T-helper 2 cell treated with Interferon-gamma antibody and Interleukin-4, amounts not matched to agents 5 μg/mL and 100 μg/mL, for 36 hours (primary cell): ENCODE measurements at regions not wholly inside any gene's neighbourhood (a gene's known extent, or its start where the extent isn't known, plus 50 kb on each side); places are given as distances from the start of the nearest gene placed in this dataset.

Experiments
- DNase-seq: peaks from one replicate; pipeline ENCODE4 v3.0.0; 2021; ENCODE audit warnings: low spot score
- H3K27ac Mint-ChIP-seq: one replicate; pipeline ENCODE4 v1.8.0; 2021; ENCODE audit warnings: mild to moderate bottlenecking, mixed read lengths
- H3K27me3 Mint-ChIP-seq: one replicate; pipeline ENCODE4 v1.8.0; 2021; ENCODE audit warnings: low read depth, mixed read lengths
- H3K36me3 Mint-ChIP-seq: one replicate; pipeline ENCODE4 v1.8.0; 2021; ENCODE audit warnings: low read depth, mixed read lengths
- H3K4me1 Mint-ChIP-seq: one replicate; pipeline ENCODE4 v1.8.0; 2021; ENCODE audit warnings: low read depth, mixed read lengths
- H3K4me3 Mint-ChIP-seq: one replicate; pipeline ENCODE4 v1.8.0; 2022; ENCODE audit warnings: mild to moderate bottlenecking, moderate library complexity, mixed read lengths
- H3K9me3 Mint-ChIP-seq: one replicate; pipeline ENCODE4 v1.8.0; 2021; ENCODE audit warnings: mixed read lengths

GRCh38 chr1:181392613-181393220 lies 90.6 kb upstream of the CACNA1E start:
- Mint-ChIP-seq H3K4me3 (no peak overlapping the region), H3K27ac (peak overlapping the region; percentile 8)
- DNase-seq = no peak

GRCh38 chr1:181394766-181395165 lies 88.6 kb upstream of the CACNA1E start:
- no peak for DNase-seq
- Mint-ChIP-seq H3K4me1 (peaks cover 41% of the 10 kb centered on the region), H3K9me3 (no peaks in the 10 kb centered on the region), H3K27ac (no peak overlapping the region), H3K27me3 (peaks cover 3% of the 10 kb centered on the region), H3K36me3 (no peaks in the 10 kb centered on the region), H3K4me3 (no peak overlapping the region)

More at GRCh38 chr1:181392613-181393220, 90.6 kb upstream of the CACNA1E start:
- H3K27me3 Mint-ChIP-seq = peaks cover 5% of the 10 kb centered on the region
- H3K9me3 Mint-ChIP-seq = no peaks in the 10 kb centered on the region
- H3K36me3 Mint-ChIP-seq = no peaks in the 10 kb centered on the region
- H3K4me1 Mint-ChIP-seq = peaks cover 27% of the 10 kb centered on the region

DNA sequence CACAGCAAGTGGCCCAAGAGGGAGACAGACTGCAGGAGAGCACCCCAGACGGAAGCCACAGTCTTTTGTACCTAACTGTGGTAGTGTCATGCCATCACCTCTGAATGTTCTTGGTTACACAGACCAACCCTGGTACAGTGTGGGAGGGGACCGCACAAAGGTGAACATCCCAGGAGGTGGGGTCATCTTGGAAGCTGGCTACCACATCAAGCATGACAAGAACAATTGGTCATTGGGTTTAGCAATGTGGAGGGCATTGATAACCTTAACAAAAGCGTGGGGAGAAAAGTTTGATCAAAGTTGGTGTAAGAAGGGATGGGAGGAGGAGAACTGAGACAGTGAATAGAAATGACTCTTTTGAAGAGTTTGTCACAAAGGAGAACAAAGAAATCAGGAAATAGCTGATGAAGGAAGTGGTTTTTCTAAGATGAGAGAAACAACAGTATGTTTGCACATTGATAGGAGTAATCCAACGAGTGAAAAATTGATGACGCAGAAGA lies 87.1 kb upstream of the CACNA1E start:
- no peak overlapping the region for H3K4me3 Mint-ChIP-seq
- H3K36me3 Mint-ChIP-seq = peaks cover 2% of the 10 kb centered on the region
- peaks cover 51% of the 10 kb centered on the region for H3K4me1 Mint-ChIP-seq
- DNase-seq = peak; percentile 59
- no peaks in the 10 kb centered on the region for H3K9me3 Mint-ChIP-seq
- H3K27me3 Mint-ChIP-seq = no peaks in the 10 kb centered on the region
- H3K27ac Mint-ChIP-seq = no peak overlapping the region

GRCh38 chr1:181396811-181397210 lies 86.5 kb upstream of the CACNA1E start:
- Mint-ChIP-seq H3K4me1 (peaks cover 49% of the 10 kb centered on the region), H3K9me3 (no peaks in the 10 kb centered on the region), H3K36me3 (peaks cover 2% of the 10 kb centered on the region), H3K27ac (no peak overlapping the region), H3K27me3 (no peaks in the 10 kb centered on the region), H3K4me3 (no peak overlapping the region)
- DNase-seq = no peak

DNA sequence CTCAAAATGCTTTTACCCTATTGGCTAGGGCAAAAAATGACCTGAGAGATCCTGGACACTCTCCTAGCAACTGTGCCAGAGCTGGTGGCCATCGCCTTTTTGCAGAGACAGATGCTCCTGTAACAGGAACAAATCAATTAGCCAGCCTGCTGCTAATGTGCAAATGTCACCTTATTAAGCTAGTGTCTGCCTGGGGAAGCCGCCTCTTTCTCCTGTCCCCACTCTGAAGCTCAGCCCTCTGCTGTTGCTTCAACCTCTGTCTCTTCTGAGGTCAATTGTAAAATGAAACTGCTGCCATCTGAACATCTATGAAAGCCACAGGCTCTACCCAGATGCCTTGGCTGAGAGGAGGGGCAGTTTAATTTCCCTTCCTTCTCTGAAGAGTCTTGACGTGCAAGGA lies 85.5 kb upstream of the CACNA1E start:
- peak overlapping the region; percentile 93 for H3K27ac Mint-ChIP-seq
- peak overlapping the region; percentile 75 for H3K4me3 Mint-ChIP-seq
- H3K36me3 Mint-ChIP-seq = peaks cover 2% of the 10 kb centered on the region
- no peaks in the 10 kb centered on the region for H3K27me3 Mint-ChIP-seq
- peak; percentile 28 for DNase-seq
- H3K4me1 Mint-ChIP-seq = peaks cover 41% of the 10 kb centered on the region
- H3K9me3 Mint-ChIP-seq = no peaks in the 10 kb centered on the region

DNA sequence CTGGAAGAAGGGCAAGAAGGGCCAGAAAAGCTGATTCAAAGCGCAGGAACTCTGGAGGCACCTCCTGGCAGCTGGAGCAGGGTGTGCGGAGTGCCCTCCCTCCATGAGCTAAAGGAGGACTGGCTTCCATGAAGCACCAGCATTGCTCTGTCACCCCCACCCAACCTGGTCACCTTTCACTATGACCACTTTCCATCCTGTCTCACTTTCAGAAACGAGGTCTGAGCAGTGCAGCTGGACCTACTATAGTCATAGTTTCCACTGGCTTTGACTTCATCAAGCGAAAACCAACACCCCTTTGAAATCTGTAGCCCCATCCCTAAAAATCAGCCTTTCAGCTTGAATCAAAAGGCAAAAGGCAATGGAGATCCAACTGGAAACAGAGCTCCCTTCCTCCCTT lies 84.8 kb upstream of the CACNA1E start:
- H3K4me1 Mint-ChIP-seq = peaks cover 36% of the 10 kb centered on the region
- peaks cover 2% of the 10 kb centered on the region for H3K36me3 Mint-ChIP-seq
- no peaks in the 10 kb centered on the region for H3K9me3 Mint-ChIP-seq
- peak overlapping the region; percentile 93 for H3K27ac Mint-ChIP-seq
- H3K27me3 Mint-ChIP-seq = no peaks in the 10 kb centered on the region
- peak overlapping the region; percentile 75 for H3K4me3 Mint-ChIP-seq
- peak; percentile 62 for DNase-seq

GRCh38 chr1:181405584-181405983 lies 77.7 kb upstream of the CACNA1E start:
- Mint-ChIP-seq H3K27me3 (no peaks in the 10 kb centered on the region), H3K36me3 (peaks cover 2% of the 10 kb centered on the region), H3K9me3 (no peaks in the 10 kb centered on the region), H3K27ac (no peak overlapping the region), H3K4me1 (peaks cover 10% of the 10 kb centered on the region), H3K4me3 (no peak overlapping the region)
- DNase-seq = no peak

- no peaks in the 10 kb centered on the region for H3K36me3 Mint-ChIP-seq
- H3K4me1 Mint-ChIP-seq = peaks cover 2% of the 10 kb centered on the region
Observed at GRCh38 chr1:181406989-181407388, 76.3 kb upstream of the CACNA1E start.

DNA sequence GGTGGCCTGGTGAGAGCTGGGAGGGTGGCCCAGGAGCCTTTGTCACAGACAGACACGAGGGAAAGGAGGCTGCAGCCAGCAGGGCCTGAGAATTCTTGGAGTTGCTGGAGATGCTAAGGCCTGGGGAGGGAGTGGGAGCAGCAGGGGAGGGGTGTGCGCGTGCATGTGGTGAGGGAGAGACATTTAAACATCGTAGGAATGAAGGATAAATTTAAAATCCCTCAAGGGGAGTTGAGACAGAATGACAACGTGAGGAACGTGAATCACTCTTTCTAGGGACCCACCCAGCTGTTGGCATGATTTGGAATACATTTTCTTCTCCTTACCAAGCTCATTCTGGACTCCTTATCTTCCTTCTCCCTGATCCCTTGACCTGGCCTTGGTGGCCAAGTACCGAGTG lies 73.3 kb upstream of the CACNA1E start:
- Mint-ChIP-seq H3K9me3 (no peaks in the 10 kb centered on the region), H3K27ac (no peak overlapping the region)

More at GRCh38 chr1:181406989-181407388, 76.3 kb upstream of the CACNA1E start:
- Mint-ChIP-seq H3K27ac (no peak overlapping the region), H3K4me3 (no peak overlapping the region), H3K27me3 (no peaks in the 10 kb centered on the region), H3K9me3 (no peaks in the 10 kb centered on the region)
- DNase-seq = no peak

DNA sequence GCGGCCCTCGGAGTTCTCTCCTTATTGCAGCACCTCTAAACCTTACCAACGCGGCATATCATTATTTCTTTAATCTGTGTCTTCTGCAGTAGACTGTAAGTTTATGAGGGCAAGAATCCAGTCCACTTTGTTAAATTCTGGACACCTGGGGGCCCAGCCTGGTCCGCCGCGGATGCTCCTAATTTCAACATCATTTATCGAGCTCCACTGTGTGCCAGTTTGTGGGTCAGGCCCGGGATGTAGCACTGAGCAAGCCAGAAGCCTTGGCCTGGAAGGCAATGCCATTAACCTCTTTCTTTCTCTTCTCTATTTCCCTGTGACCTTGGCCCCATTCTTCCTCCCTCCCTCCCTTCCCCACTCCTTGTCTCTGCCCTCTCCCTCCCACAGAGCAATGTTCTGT lies 70.6 kb upstream of the CACNA1E start:
- Mint-ChIP-seq H3K27ac (no peak overlapping the region), H3K36me3 (no peaks in the 10 kb centered on the region), H3K4me1 (peaks cover 4% of the 10 kb centered on the region), H3K4me3 (no peak overlapping the region), H3K27me3 (no peaks in the 10 kb centered on the region), H3K9me3 (no peaks in the 10 kb centered on the region)
- DNase-seq = no peak

More for the DNA sequence above, 73.3 kb upstream of the CACNA1E start:
- no peak for DNase-seq
- Mint-ChIP-seq H3K36me3 (no peaks in the 10 kb centered on the region), H3K4me3 (no peak overlapping the region), H3K4me1 (peaks cover 2% of the 10 kb centered on the region), H3K27me3 (no peaks in the 10 kb centered on the region)

DNA sequence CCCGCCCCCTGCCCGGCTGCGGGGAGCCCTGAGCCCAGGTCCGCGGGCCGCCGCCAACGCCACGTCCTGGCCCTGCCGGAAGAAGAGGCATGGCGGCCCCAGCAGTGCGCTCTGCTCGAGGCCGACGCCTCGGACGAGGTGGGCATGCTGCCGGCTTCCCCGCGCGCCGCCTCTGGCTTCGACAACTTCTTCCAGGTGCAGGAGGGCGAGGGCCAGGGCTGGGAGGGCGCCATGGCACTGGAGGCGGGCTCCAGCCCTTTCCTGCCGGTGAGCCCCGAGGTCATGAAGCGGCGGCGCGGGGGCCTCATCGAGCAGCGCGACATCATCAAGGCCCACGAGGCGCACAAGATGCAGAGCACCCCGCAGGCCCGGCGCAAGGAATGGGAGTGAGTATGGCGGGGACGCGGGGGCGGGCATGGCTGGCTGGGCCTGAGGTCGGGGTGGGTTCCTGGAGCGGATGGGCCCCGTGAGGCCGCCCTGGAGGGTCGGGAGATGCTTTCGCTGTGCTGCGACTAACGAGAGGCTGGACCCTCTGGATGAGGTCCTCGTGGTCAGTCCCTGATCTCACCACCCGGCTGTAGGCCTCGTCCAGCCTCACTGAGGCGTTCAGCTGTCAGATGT lies 70.0 kb upstream of the CACNA1E start:
- H3K27me3 Mint-ChIP-seq = no peaks in the 10 kb centered on the region
- no peak overlapping the region for H3K4me3 Mint-ChIP-seq
- H3K4me1 Mint-ChIP-seq = peaks cover 4% of the 10 kb centered on the region
- H3K36me3 Mint-ChIP-seq = no peaks in the 10 kb centered on the region
- no peaks in the 10 kb centered on the region for H3K9me3 Mint-ChIP-seq
- no peak overlapping the region for H3K27ac Mint-ChIP-seq
- DNase-seq = no peak

DNA sequence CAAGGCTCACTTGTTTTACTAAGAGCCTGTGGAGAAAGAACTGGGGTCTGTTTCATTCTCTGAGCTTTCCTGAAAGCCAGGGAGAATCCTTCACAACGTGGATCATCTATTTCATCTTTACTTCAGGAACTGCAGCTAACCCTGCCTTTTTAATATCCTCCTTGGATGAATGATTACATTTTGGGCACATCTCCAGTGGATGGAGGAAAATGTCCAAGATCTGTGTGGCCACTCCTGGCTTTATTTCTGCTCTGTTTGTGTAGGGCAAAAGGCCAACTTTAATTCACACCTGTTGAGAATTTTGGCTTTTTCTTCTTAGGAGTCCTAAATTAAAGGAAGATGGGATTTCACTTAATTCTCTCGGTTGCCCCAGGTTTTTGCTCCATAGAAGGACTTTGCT lies 69.5 kb upstream of the CACNA1E start:
- Mint-ChIP-seq H3K9me3 (no peaks in the 10 kb centered on the region), H3K4me3 (no peak overlapping the region), H3K27me3 (no peaks in the 10 kb centered on the region), H3K36me3 (no peaks in the 10 kb centered on the region), H3K27ac (no peak overlapping the region), H3K4me1 (peaks cover 4% of the 10 kb centered on the region)
- no peak for DNase-seq

DNA sequence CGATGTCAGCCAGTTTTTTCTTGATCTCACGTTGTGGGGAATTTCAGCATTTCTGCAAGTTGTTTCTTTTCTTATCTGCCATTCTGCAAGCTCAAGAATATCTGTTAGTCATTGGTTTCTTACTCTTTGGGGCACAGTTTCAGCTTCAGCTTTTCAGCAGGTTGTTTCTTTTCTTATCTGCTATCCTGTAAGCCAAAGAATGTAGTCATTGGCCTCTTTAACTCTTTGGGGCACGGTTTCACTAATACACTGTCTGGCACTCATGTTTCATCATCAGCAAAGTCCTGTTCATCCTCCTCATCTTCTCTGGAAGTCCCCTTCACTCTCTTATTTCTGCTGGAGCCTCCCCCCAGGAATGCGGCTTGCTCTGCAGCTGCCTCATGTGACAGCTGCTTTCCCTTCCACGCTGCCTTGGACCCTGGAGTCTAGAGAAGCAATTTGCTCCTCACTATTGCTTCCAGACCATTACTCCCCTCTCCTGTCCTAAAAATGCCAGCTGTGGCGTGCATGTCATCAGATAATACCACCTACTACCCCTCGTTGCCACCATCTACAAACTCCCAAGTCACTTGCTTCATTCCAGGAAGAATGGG lies 67.0 kb upstream of the CACNA1E start:
- peaks cover 4% of the 10 kb centered on the region for H3K4me1 Mint-ChIP-seq
- no peaks in the 10 kb centered on the region for H3K36me3 Mint-ChIP-seq
- DNase-seq = peak; percentile 21
- H3K27me3 Mint-ChIP-seq = no peaks in the 10 kb centered on the region
- H3K4me3 Mint-ChIP-seq = no peak overlapping the region
- H3K9me3 Mint-ChIP-seq = no peaks in the 10 kb centered on the region
- no peak overlapping the region for H3K27ac Mint-ChIP-seq

DNA sequence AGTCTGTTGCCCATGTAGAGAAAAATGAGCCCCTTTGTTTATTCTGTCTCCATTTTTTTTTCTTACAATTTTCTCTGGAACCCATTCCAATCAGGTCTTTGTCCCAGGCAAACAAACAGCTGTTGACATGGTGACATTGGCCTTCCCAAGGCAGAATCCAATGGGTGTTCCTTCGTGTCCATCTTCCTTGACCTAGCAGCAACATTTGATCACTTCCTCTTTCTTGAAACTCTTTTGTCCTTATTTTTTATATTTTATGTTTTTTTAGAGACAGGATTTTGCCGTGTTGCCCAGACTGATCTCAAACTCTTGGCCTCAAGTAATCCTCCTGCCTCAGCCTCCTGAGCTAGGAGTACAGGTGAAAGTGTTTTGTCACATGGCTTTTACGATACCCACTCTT lies 65.4 kb upstream of the CACNA1E start:
- Mint-ChIP-seq H3K27ac (no peak overlapping the region), H3K4me1 (peaks cover 4% of the 10 kb centered on the region), H3K27me3 (no peaks in the 10 kb centered on the region), H3K36me3 (no peaks in the 10 kb centered on the region), H3K4me3 (no peak overlapping the region), H3K9me3 (no peaks in the 10 kb centered on the region)
- no peak for DNase-seq
